ENCODE measurements at regions not wholly inside any gene's neighbourhood (a gene's known extent, or its start where the extent isn't known, plus 50 kb on each side); places are given as distances from the start of the nearest gene placed in this dataset.

- Histone ChIP-seq H3K27ac (no peak overlapping the region), H3K36me3 (no peaks in the 10 kb centered on the region), H3K9ac (ENCODE audit: low read depth in 2 of 2, low read length in 2 of 2) (no peak overlapping the region), H3K27me3 (no peaks in the 10 kb centered on the region), H3K4me1 (no peaks in the 10 kb centered on the region), H3K4me3 (no peak overlapping the region), H3K9me3 (no peaks in the 10 kb centered on the region)
- DNase-seq = no peak
- intact Hi-C loops (cut with DNase I) = no loop called here
- TF ChIP-seq, protein P1, sequence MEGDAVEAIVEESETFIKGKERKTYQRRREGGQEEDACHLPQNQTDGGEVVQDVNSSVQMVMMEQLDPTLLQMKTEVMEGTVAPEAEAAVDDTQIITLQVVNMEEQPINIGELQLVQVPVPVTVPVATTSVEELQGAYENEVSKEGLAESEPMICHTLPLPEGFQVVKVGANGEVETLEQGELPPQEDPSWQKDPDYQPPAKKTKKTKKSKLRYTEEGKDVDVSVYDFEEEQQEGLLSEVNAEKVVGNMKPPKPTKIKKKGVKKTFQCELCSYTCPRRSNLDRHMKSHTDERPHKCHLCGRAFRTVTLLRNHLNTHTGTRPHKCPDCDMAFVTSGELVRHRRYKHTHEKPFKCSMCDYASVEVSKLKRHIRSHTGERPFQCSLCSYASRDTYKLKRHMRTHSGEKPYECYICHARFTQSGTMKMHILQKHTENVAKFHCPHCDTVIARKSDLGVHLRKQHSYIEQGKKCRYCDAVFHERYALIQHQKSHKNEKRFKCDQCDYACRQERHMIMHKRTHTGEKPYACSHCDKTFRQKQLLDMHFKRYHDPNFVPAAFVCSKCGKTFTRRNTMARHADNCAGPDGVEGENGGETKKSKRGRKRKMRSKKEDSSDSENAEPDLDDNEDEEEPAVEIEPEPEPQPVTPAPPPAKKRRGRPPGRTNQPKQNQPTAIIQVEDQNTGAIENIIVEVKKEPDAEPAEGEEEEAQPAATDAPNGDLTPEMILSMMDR (IDR thresholded peaks at IDR 0.05) = no peak
Measured at GRCh38 chr2:83071914-83072313, 1387.2 kb downstream of the SUCLG1 start.

GRCh38 chr2:83071352-83071751, 1387.7 kb downstream of the SUCLG1 start:
- Histone ChIP-seq H3K36me3 (no peaks in the 10 kb centered on the region), H3K4me3 (no peak overlapping the region), H3K27ac (no peak overlapping the region), H3K4me1 (no peaks in the 10 kb centered on the region), H3K27me3 (no peaks in the 10 kb centered on the region), H3K9me3 (no peaks in the 10 kb centered on the region), H3K9ac (ENCODE audit: low read depth in 2 of 2, low read length in 2 of 2) (no peak overlapping the region)
- intact Hi-C loops (cut with DNase I) = no loop called here
- TF ChIP-seq, protein P1 (IDR thresholded peaks at IDR 0.05) = no peak
- DNase-seq = no peak

DNA sequence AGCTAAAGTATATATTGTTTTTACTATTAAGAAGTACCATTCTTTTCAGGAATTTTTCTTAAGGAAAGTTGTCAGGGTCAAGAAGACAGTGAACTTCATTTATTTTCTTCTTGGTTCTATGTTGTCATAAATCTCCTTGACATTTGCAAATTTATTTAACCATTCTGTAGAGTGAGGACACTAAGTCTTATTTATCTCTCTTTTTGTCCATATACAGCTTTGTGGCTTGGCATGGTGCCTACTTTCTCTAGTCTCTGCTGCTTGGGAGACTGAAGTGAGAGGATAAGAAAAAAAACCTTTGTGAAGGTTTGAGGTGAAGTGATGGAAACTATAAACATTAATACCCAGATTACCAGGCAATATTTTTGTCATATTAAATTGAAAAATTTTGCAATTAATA, 1389.4 kb downstream of the SUCLG1 start:
- DNase-seq = peak; percentile 57

GRCh38 chr2:83068714-83069113, 1390.4 kb downstream of the SUCLG1 start:
- no peaks in the 10 kb centered on the region for H3K27me3 ChIP-seq
- no peaks in the 10 kb centered on the region for H3K36me3 ChIP-seq
- no peak overlapping the region for H3K4me3 ChIP-seq
- intact Hi-C loops (cut with DNase I) = no loop called here
- no peaks in the 10 kb centered on the region for H3K4me1 ChIP-seq
- no peaks in the 10 kb centered on the region for H3K9me3 ChIP-seq
- no peak overlapping the region for H3K9ac ChIP-seq (ENCODE audit: low read depth in 2 of 2, low read length in 2 of 2)
- DNase-seq = no peak
- TF ChIP-seq, protein P1 (IDR thresholded peaks at IDR 0.05) = no peak
- H3K27ac ChIP-seq = no peak overlapping the region

More for the DNA sequence above, 1389.4 kb downstream of the SUCLG1 start:
- H3K36me3 ChIP-seq = no peaks in the 10 kb centered on the region
- no peaks in the 10 kb centered on the region for H3K27me3 ChIP-seq
- no peaks in the 10 kb centered on the region for H3K9me3 ChIP-seq
- no peak overlapping the region for H3K9ac ChIP-seq (ENCODE audit: low read depth in 2 of 2, low read length in 2 of 2)
- intact Hi-C loops (cut with DNase I) = no loop called here
- no peak overlapping the region for H3K27ac ChIP-seq
- TF ChIP-seq, protein P1 (IDR thresholded peaks at IDR 0.05) = no peak
- no peak overlapping the region for H3K4me3 ChIP-seq
- no peaks in the 10 kb centered on the region for H3K4me1 ChIP-seq

GRCh38 chr2:83067947-83068346, 1391.1 kb downstream of the SUCLG1 start:
- intact Hi-C loops (cut with DNase I) = no loop called here
- peak; percentile 59 for DNase-seq
- no peaks in the 10 kb centered on the region for H3K9me3 ChIP-seq
- H3K4me3 ChIP-seq = no peak overlapping the region
- H3K27ac ChIP-seq = peak overlapping the region; percentile 67
- TF ChIP-seq, protein P1 (IDR thresholded peaks at IDR 0.05) = no peak
- no peaks in the 10 kb centered on the region for H3K36me3 ChIP-seq
- no peak overlapping the region for H3K9ac ChIP-seq (ENCODE audit: low read depth in 2 of 2, low read length in 2 of 2)
- H3K4me1 ChIP-seq = no peaks in the 10 kb centered on the region
- H3K27me3 ChIP-seq = no peaks in the 10 kb centered on the region

DNA sequence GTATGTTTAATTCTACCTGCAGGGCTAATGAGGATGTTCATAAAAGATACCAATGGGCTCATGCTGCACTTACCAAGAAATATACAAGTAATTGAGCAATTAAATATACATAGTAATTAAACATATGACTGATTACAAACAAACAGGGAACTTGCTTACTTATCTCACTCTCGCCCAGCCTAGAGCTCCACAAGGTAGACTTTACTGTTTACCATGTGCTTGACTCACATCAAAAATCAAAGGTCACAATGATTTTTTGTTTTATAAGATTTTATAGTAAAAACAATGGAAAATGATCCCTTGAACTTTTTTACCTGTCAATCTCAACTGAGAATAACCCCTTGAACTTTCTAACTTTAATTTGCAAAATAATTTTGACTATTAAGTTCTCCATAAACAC, 1395.1 kb downstream of the SUCLG1 start:
- Histone ChIP-seq H3K4me1 (no peaks in the 10 kb centered on the region), H3K36me3 (no peaks in the 10 kb centered on the region), H3K9me3 (no peaks in the 10 kb centered on the region), H3K27me3 (no peaks in the 10 kb centered on the region), H3K4me3 (no peak overlapping the region), H3K27ac (no peak overlapping the region), H3K9ac (ENCODE audit: low read depth in 2 of 2, low read length in 2 of 2) (no peak overlapping the region)
- DNase-seq = no peak
- intact Hi-C loops (cut with DNase I) = no loop called here
- TF ChIP-seq, protein P1 (IDR thresholded peaks at IDR 0.05) = no peak
